Neural cell (in vitro differentiated cells): ENCODE measurements at regions not wholly inside any gene's neighbourhood (a gene's known extent, or its start where the extent isn't known, plus 50 kb on each side); places are given as distances from the start of the nearest gene placed in this dataset.

ENCODE experiments used
- CTCF ChIP-seq: fragments of 450-650 bp; IDR thresholded peaks from 2 replicates; pipeline ENCODE4 v1.5.1; 2014; ENCODE audit warnings: antibody characterized with exemption, mild to moderate bottlenecking, moderate library complexity; ENCODE audit not compliant: poor library complexity, severe bottlenecking
- EP300 ChIP-seq: fragments of 450-650 bp; conservative IDR thresholded peaks from 2 replicates; pipeline ENCODE4 v1.6.1; 2014; ENCODE audit warnings: antibody characterized with exemption, mild to moderate bottlenecking, moderate library complexity; ENCODE audit not compliant: poor library complexity, severe bottlenecking
- EZH2 ChIP-seq: fragments of 200-600, 300-800 bp; shearing (Covaris generic), sonication (generic); IDR thresholded peaks from 2 replicates; pipeline ENCODE4 v1.6.1; 2014; ENCODE audit warnings: antibody characterized with exemption, low read length, borderline replicate concordance, mild to moderate bottlenecking; ENCODE audit not compliant: insufficient read depth, poor library complexity, severe bottlenecking
- POLR2AphosphoS5 ChIP-seq: IDR thresholded peaks from 2 replicates; pipeline ENCODE4 v1.6.1; 2012
- REST ChIP-seq: IDR thresholded peaks from 2 replicates; pipeline ENCODE4 v1.6.1; 2012; ENCODE audit warnings: borderline replicate concordance
- TAF1 ChIP-seq: IDR thresholded peaks from 2 replicates; pipeline ENCODE4 v1.6.1; 2012; ENCODE audit warnings: low read depth

GRCh38 chr2:238971318-238972145 lies 123.6 kb downstream of the TWIST2 start:
- TF ChIP-seq CTCF (no peak), POLR2AphosphoS5 (no peak), REST (no peak), EP300 (no peak), EZH2 (no peak), TAF1 (no peak)
